Prostate gland (tissue), 2 donors: ENCODE measurements at regions not wholly inside any gene's neighbourhood (a gene's known extent, or its start where the extent isn't known, plus 50 kb on each side); places are given as distances from the start of the nearest gene placed in this dataset.

Experiments used
- POLR2A ChIP-seq: fragments of 450-650 bp; IDR thresholded peaks from one replicate; pipeline ENCODE4 v1.6.1; 2016; ENCODE audit warnings: antibody characterized with exemption, mild to moderate bottlenecking
- POLR2AphosphoS5 ChIP-seq: sonication (generic); formaldehyde crosslinking; IDR thresholded peaks from one replicate; pipeline ENCODE4 v1.6.1; 2017; ENCODE audit warnings: antibody characterized with exemption
- TF ChIP-seq, protein P1 (sequence below), 4 experiments: fragments of 200-600 bp in 2 of 4; fragments of 450-650 bp in 2 of 4; sonication (generic) in 2 of 4; IDR thresholded peaks; 1 replicate in 3 of 4; 2 replicates in 1 of 4; pipeline ENCODE4 v1.5.1; 2016 to 2019; ENCODE audit warnings: antibody characterized with exemption in 4 of 4, mild to moderate bottlenecking in 2 of 4, moderate library complexity in 2 of 4

DNA sequence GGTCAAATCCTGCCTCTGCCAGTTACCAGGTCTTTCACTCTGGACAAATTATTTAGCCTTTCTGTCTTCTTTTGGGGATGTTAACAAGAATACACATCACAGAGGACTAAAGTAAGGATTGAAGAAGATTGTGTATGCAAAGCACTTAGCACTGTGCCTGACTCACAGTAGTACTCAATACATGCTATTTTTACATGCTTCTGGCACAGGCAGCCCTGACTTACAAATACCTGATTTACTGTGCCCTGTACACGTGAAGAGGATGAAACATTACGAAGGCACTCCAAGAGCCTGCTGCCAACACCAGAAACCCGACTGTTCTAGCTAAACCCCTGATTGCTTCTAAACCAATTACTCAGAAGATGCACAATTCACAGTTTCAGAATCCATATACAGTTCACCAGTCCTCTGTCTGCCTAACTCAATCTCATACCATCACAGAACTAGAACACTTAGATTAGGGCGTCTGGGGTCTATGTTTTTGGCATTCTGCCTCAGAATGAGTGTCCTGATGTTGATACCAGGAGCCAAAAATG lies 300.9 kb upstream of the DDI1 start:
- no peak for TF ChIP-seq POLR2AphosphoS5
- TF ChIP-seq, protein P1, sequence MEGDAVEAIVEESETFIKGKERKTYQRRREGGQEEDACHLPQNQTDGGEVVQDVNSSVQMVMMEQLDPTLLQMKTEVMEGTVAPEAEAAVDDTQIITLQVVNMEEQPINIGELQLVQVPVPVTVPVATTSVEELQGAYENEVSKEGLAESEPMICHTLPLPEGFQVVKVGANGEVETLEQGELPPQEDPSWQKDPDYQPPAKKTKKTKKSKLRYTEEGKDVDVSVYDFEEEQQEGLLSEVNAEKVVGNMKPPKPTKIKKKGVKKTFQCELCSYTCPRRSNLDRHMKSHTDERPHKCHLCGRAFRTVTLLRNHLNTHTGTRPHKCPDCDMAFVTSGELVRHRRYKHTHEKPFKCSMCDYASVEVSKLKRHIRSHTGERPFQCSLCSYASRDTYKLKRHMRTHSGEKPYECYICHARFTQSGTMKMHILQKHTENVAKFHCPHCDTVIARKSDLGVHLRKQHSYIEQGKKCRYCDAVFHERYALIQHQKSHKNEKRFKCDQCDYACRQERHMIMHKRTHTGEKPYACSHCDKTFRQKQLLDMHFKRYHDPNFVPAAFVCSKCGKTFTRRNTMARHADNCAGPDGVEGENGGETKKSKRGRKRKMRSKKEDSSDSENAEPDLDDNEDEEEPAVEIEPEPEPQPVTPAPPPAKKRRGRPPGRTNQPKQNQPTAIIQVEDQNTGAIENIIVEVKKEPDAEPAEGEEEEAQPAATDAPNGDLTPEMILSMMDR (IDR thresholded peaks at IDR 0.05) = no peak
- no peak for TF ChIP-seq POLR2A
